ENCODE measurements at regions not wholly inside any gene's neighbourhood (a gene's known extent, or its start where the extent isn't known, plus 50 kb on each side); places are given as distances from the start of the nearest gene placed in this dataset.

DNA sequence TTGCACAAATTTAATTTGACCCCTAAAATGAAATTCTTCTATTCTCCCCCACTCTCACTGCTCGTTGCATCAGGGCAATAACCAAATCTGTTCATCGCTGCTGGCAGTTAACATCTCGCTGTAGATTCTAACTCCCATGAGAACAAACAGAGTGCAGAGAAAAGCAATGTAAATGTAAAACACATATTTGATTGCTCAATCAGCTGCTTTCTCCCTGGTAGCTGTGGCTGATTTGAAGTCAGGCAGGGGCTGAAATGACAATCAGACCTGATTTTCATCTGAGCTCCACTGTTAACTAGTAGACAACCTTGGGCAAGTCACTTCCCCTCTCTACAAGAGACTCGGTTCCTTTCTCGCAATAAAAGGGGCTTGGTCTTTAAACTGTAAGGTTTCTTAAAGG, 119.8 kb upstream of the CPNE4 start:
- TF ChIP-seq, protein P1, sequence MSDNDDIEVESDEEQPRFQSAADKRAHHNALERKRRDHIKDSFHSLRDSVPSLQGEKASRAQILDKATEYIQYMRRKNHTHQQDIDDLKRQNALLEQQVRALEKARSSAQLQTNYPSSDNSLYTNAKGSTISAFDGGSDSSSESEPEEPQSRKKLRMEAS (IDR thresholded peaks at IDR 0.05): no peak
- TF ChIP-seq, protein P2, sequence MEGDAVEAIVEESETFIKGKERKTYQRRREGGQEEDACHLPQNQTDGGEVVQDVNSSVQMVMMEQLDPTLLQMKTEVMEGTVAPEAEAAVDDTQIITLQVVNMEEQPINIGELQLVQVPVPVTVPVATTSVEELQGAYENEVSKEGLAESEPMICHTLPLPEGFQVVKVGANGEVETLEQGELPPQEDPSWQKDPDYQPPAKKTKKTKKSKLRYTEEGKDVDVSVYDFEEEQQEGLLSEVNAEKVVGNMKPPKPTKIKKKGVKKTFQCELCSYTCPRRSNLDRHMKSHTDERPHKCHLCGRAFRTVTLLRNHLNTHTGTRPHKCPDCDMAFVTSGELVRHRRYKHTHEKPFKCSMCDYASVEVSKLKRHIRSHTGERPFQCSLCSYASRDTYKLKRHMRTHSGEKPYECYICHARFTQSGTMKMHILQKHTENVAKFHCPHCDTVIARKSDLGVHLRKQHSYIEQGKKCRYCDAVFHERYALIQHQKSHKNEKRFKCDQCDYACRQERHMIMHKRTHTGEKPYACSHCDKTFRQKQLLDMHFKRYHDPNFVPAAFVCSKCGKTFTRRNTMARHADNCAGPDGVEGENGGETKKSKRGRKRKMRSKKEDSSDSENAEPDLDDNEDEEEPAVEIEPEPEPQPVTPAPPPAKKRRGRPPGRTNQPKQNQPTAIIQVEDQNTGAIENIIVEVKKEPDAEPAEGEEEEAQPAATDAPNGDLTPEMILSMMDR (IDR thresholded peaks at IDR 0.05 in 2 of 3, conservative IDR thresholded peaks at IDR 0.05 in 1 of 3; ENCODE audit: borderline replicate concordance in 1 of 3, insufficient read depth in 1 of 3, low read depth in 2 of 3, low read length in 2 of 3): no peak
- TF ChIP-seq POLR2AphosphoS5 (IDR thresholded peaks at IDR 0.05; ENCODE audit: low read depth, low read length) (no peak), YY1 (IDR thresholded peaks at IDR 0.05; ENCODE audit: extremely low read depth, insufficient replicate concordance, low read depth, low read length) (no peak), CEBPB (IDR thresholded peaks at IDR 0.05; ENCODE audit: low read depth) (no peak), CBX3 (IDR thresholded peaks at IDR 0.05; ENCODE audit: low read depth) (no peak), TCF7L2 (IDR thresholded peaks at IDR 0.05; ENCODE audit: borderline replicate concordance, extremely low read depth, insufficient read depth, insufficient read length) (no peak)
- TF ChIP-seq, protein P3, sequence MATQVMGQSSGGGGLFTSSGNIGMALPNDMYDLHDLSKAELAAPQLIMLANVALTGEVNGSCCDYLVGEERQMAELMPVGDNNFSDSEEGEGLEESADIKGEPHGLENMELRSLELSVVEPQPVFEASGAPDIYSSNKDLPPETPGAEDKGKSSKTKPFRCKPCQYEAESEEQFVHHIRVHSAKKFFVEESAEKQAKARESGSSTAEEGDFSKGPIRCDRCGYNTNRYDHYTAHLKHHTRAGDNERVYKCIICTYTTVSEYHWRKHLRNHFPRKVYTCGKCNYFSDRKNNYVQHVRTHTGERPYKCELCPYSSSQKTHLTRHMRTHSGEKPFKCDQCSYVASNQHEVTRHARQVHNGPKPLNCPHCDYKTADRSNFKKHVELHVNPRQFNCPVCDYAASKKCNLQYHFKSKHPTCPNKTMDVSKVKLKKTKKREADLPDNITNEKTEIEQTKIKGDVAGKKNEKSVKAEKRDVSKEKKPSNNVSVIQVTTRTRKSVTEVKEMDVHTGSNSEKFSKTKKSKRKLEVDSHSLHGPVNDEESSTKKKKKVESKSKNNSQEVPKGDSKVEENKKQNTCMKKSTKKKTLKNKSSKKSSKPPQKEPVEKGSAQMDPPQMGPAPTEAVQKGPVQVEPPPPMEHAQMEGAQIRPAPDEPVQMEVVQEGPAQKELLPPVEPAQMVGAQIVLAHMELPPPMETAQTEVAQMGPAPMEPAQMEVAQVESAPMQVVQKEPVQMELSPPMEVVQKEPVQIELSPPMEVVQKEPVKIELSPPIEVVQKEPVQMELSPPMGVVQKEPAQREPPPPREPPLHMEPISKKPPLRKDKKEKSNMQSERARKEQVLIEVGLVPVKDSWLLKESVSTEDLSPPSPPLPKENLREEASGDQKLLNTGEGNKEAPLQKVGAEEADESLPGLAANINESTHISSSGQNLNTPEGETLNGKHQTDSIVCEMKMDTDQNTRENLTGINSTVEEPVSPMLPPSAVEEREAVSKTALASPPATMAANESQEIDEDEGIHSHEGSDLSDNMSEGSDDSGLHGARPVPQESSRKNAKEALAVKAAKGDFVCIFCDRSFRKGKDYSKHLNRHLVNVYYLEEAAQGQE (IDR thresholded peaks at IDR 0.05; ENCODE audit: low read depth): no peak

Measured in HCT116 (cell line).